Activated T-cell treated with anti-CD3 and anti-CD28 coated beads, Interleukin-2, amount 50 U/mL, for 72 hours (primary cell): ENCODE measurements at regions not wholly inside any gene's neighbourhood (a gene's known extent, or its start where the extent isn't known, plus 50 kb on each side); places are given as distances from the start of the nearest gene placed in this dataset.

ENCODE experiments used
- ATAC-seq, 2 donors: fragments of 150-1000 bp; cut with Tn5 transposase; replicated peaks in 1 of 2; 2 replicates each; pipeline ENCODE4 v1.10.0; 2021; ENCODE audit warnings: moderate library complexity in 2 of 2, mild to moderate bottlenecking in 1 of 2
- DNase-seq, 2 donors: peaks; one replicate each; pipeline ENCODE4 v3.0.0; 2021 to 2022; ENCODE audit warnings: mixed read lengths in 1 of 2
- H3K27ac Mint-ChIP-seq: one replicate; pipeline ENCODE4 v1.8.0; 2022; ENCODE audit warnings: mild to moderate bottlenecking, moderate library complexity, mixed read lengths
- H3K27me3 Mint-ChIP-seq: one replicate; pipeline ENCODE4 v1.8.0; 2022; ENCODE audit warnings: low read depth, mixed read lengths
- H3K36me3 Mint-ChIP-seq, 2 donors: one replicate each; pipeline ENCODE4 v1.8.0; 2022; ENCODE audit warnings: mixed read lengths in 2 of 2, mild to moderate bottlenecking in 1 of 2; ENCODE audit not compliant: insufficient read depth in 2 of 2
- H3K4me1 Mint-ChIP-seq: one replicate; pipeline ENCODE4 v1.8.0; 2022; ENCODE audit warnings: low read depth, mixed read lengths
- H3K4me3 Mint-ChIP-seq, 2 donors: one replicate each; pipeline ENCODE4 v1.8.0; 2022; ENCODE audit warnings: mild to moderate bottlenecking in 2 of 2, mixed read lengths in 2 of 2, moderate library complexity in 2 of 2
- H3K9me3 Mint-ChIP-seq, 2 donors: one replicate each; pipeline ENCODE4 v1.8.0; 2022; ENCODE audit warnings: mixed read lengths in 2 of 2

GRCh38 chrX:6812087-6812486 lies 277.2 kb upstream of the VCX3A start:
- Mint-ChIP-seq H3K4me3 (no peak overlapping the region), H3K27ac (no peak overlapping the region), H3K9me3 (no peaks in the 10 kb centered on the region), H3K36me3 (peaks cover 0 to 2% of the 10 kb centered on the region in 2 donors), H3K4me1 (no peaks in the 10 kb centered on the region), H3K27me3 (no peaks in the 10 kb centered on the region)
- DNase-seq (no peak), ATAC-seq (no peak)

- H3K36me3 Mint-ChIP-seq: peaks cover 0 to 2% of the 10 kb centered on the region in 2 donors
- no peak for ATAC-seq
- no peaks in the 10 kb centered on the region for H3K27me3 Mint-ChIP-seq
- H3K27ac Mint-ChIP-seq: no peak overlapping the region
- no peaks in the 10 kb centered on the region for H3K4me1 Mint-ChIP-seq
- no peak for DNase-seq
- no peaks in the 10 kb centered on the region for H3K9me3 Mint-ChIP-seq
- no peak overlapping the region for H3K4me3 Mint-ChIP-seq
Measured at GRCh38 chrX:6810776-6811175, 275.9 kb upstream of the VCX3A start.

- Mint-ChIP-seq H3K27ac (no peak overlapping the region), H3K9me3 (no peaks in the 10 kb centered on the region), H3K4me3 (no peak overlapping the region), H3K27me3 (no peaks in the 10 kb centered on the region), H3K36me3 (no peaks in the 10 kb centered on the region), H3K4me1 (no peaks in the 10 kb centered on the region)
- ATAC-seq: no peak
- DNase-seq: no peak
Measured at GRCh38 chrX:6803607-6804006, 268.7 kb upstream of the VCX3A start.

GRCh38 chrX:6793000-6793399 lies 258.1 kb upstream of the VCX3A start:
- H3K4me3 Mint-ChIP-seq: no peak overlapping the region
- ATAC-seq (no peak), DNase-seq (no peak)
- H3K9me3 Mint-ChIP-seq: peaks cover 0 to 3% of the 10 kb centered on the region in 2 donors
- H3K36me3 Mint-ChIP-seq: no peaks in the 10 kb centered on the region
- H3K27ac Mint-ChIP-seq: no peak overlapping the region
- H3K4me1 Mint-ChIP-seq: no peaks in the 10 kb centered on the region
- H3K27me3 Mint-ChIP-seq: no peaks in the 10 kb centered on the region

- no peak for ATAC-seq
- H3K4me1 Mint-ChIP-seq: no peaks in the 10 kb centered on the region
- H3K9me3 Mint-ChIP-seq: no peaks in the 10 kb centered on the region
- H3K4me3 Mint-ChIP-seq: no peak overlapping the region
- H3K27me3 Mint-ChIP-seq: no peaks in the 10 kb centered on the region
- DNase-seq: no peak
- H3K27ac Mint-ChIP-seq: no peak overlapping the region
- H3K36me3 Mint-ChIP-seq: no peaks in the 10 kb centered on the region
Measured at GRCh38 chrX:6783912-6784311, 249.0 kb upstream of the VCX3A start.

GRCh38 chrX:6782831-6783230 lies 247.9 kb upstream of the VCX3A start:
- Mint-ChIP-seq H3K4me1 (no peaks in the 10 kb centered on the region), H3K36me3 (no peaks in the 10 kb centered on the region), H3K27ac (no peak overlapping the region), H3K27me3 (no peaks in the 10 kb centered on the region), H3K4me3 (no peak overlapping the region), H3K9me3 (no peaks in the 10 kb centered on the region)
- ATAC-seq: no peak
- DNase-seq: no peak

GRCh38 chrX:6778544-6779503 lies 243.9 kb upstream of the VCX3A start:
- H3K9me3 Mint-ChIP-seq: no peaks in the 10 kb centered on the region
- H3K27me3 Mint-ChIP-seq: no peaks in the 10 kb centered on the region
- no peak for ATAC-seq
- no peak overlapping the region for H3K27ac Mint-ChIP-seq
- H3K36me3 Mint-ChIP-seq: no peaks in the 10 kb centered on the region
- H3K4me1 Mint-ChIP-seq: no peaks in the 10 kb centered on the region
- H3K4me3 Mint-ChIP-seq: no peak overlapping the region
- no peak for DNase-seq

- Mint-ChIP-seq H3K27ac (no peak overlapping the region), H3K4me1 (no peaks in the 10 kb centered on the region), H3K36me3 (no peaks in the 10 kb centered on the region), H3K4me3 (no peak overlapping the region), H3K9me3 (no peaks in the 10 kb centered on the region), H3K27me3 (no peaks in the 10 kb centered on the region)
- no peak for DNase-seq
- no peak for ATAC-seq
Measured at GRCh38 chrX:6777238-6778002, 242.5 kb upstream of the VCX3A start.

- H3K9me3 Mint-ChIP-seq: peaks cover 0 to 2% of the 10 kb centered on the region in 2 donors
- ATAC-seq (no peak), DNase-seq (no peak)
- no peaks in the 10 kb centered on the region for H3K4me1 Mint-ChIP-seq
- no peaks in the 10 kb centered on the region for H3K27me3 Mint-ChIP-seq
- H3K27ac Mint-ChIP-seq: no peak overlapping the region
- no peak overlapping the region for H3K4me3 Mint-ChIP-seq
- H3K36me3 Mint-ChIP-seq: no peaks in the 10 kb centered on the region
Measured at GRCh38 chrX:6770936-6771335, 236.0 kb upstream of the VCX3A start.

GRCh38 chrX:6768881-6769280 lies 234.0 kb upstream of the VCX3A start:
- Mint-ChIP-seq H3K9me3 (peaks cover 0 to 2% of the 10 kb centered on the region in 2 donors), H3K4me3 (no peak overlapping the region), H3K27ac (no peak overlapping the region), H3K36me3 (no peaks in the 10 kb centered on the region), H3K27me3 (no peaks in the 10 kb centered on the region), H3K4me1 (no peaks in the 10 kb centered on the region)
- DNase-seq (no peak), ATAC-seq (no peak)

- Mint-ChIP-seq H3K27me3 (no peaks in the 10 kb centered on the region), H3K4me3 (no peak overlapping the region)
Measured at GRCh38 chrX:6761251-6761650, 226.3 kb upstream of the VCX3A start.

GRCh38 chrX:6759655-6760375 lies 224.9 kb upstream of the VCX3A start:
- H3K9me3 Mint-ChIP-seq: peaks cover 6 to 13% of the 10 kb centered on the region in 2 donors

More at GRCh38 chrX:6761251-6761650, 226.3 kb upstream of the VCX3A start:
- no peak for ATAC-seq
- H3K27ac Mint-ChIP-seq: no peak overlapping the region
- peaks cover 4 to 8% of the 10 kb centered on the region in 2 donors for H3K9me3 Mint-ChIP-seq
- no peak for DNase-seq
- peaks cover 0 to 2% of the 10 kb centered on the region in 2 donors for H3K36me3 Mint-ChIP-seq
- no peaks in the 10 kb centered on the region for H3K4me1 Mint-ChIP-seq

GRCh38 chrX:6758234-6758633 lies 223.3 kb upstream of the VCX3A start:
- ATAC-seq (no peak), DNase-seq (no peak)
- no peaks in the 10 kb centered on the region for H3K4me1 Mint-ChIP-seq
- no peaks in the 10 kb centered on the region for H3K27me3 Mint-ChIP-seq
- H3K27ac Mint-ChIP-seq: no peak overlapping the region
- peaks cover 0 to 2% of the 10 kb centered on the region in 2 donors for H3K36me3 Mint-ChIP-seq
- H3K4me3 Mint-ChIP-seq: no peak overlapping the region
- peaks cover 6 to 13% of the 10 kb centered on the region in 2 donors for H3K9me3 Mint-ChIP-seq

More at GRCh38 chrX:6759655-6760375, 224.9 kb upstream of the VCX3A start:
- H3K27ac Mint-ChIP-seq: no peak overlapping the region
- H3K36me3 Mint-ChIP-seq: peaks cover 0 to 2% of the 10 kb centered on the region in 2 donors
- ATAC-seq: no peak
- DNase-seq: no peak
- no peaks in the 10 kb centered on the region for H3K27me3 Mint-ChIP-seq
- no peak overlapping the region for H3K4me3 Mint-ChIP-seq
- H3K4me1 Mint-ChIP-seq: no peaks in the 10 kb centered on the region
